ENCODE measurements at regions not wholly inside any gene's neighbourhood (a gene's known extent, or its start where the extent isn't known, plus 50 kb on each side); places are given as distances from the start of the nearest gene placed in this dataset.

GRCh38 chr1:90334137-90334536, 339.2 kb downstream of the ZNF326 start:
- no peak for TF ChIP-seq CEBPB (IDR thresholded peaks at IDR 0.05)
- TF ChIP-seq FOXS1 (CRISPR knock-in tag; IDR thresholded peaks at IDR 0.05): no peak
- no peak for TF ChIP-seq REST (IDR thresholded peaks at IDR 0.05)
- no peak for TF ChIP-seq EP300 (IDR thresholded peaks at IDR 0.05)
- no peak for TF ChIP-seq MAZ (IDR thresholded peaks at IDR 0.05; ENCODE audit: borderline replicate concordance, low read depth, low read length)
- no peak for TF ChIP-seq CHD2 (IDR thresholded peaks at IDR 0.05; ENCODE audit: low read length, partially characterized antibody)
- TF ChIP-seq MAFK (IDR thresholded peaks at IDR 0.05; ENCODE audit: partially characterized antibody): no peak
- no peak for TF ChIP-seq RARB (CRISPR knock-in tag; IDR thresholded peaks at IDR 0.05)
- no peak for TF ChIP-seq USF2 (IDR thresholded peaks at IDR 0.05)
- DNase-seq (ENCODE audit: low read depth in 1 of 2, low spot score in 1 of 2): no peak
- 41% methylated on average over 4 of the region's 5 CpGs for WGBS (ENCODE audit: missing lambda C conversion rate)
- no peaks in the 10 kb centered on the region for H3K4me1 ChIP-seq
- H3K4me3 ChIP-seq: no peak overlapping the region
- POLR2A ChIA-PET: no interaction called here
- FAIRE-seq: no peak
- no peak for ATAC-seq
- CTCF ChIA-PET: no interaction called here
- no peaks in the 10 kb centered on the region for H3K9me3 ChIP-seq
- H3K27ac ChIP-seq: no peak overlapping the region
- no peak overlapping the region for H3K4me2 ChIP-seq

GRCh38 chr1:90325168-90325567, 330.3 kb downstream of the ZNF326 start:
- TF ChIP-seq CHD2 (IDR thresholded peaks at IDR 0.05; ENCODE audit: low read length, partially characterized antibody) (no peak), TP53 (CRISPR knock-in tag; IDR thresholded peaks at IDR 0.05) (no peak), REST (IDR thresholded peaks at IDR 0.05) (no peak), CEBPB (IDR thresholded peaks at IDR 0.05) (no peak)
- Histone ChIP-seq H3K4me1 (no peaks in the 10 kb centered on the region), H3K4me3 (no peak overlapping the region), H3K4me2 (no peak overlapping the region), H3K27ac (no peak overlapping the region), H3K9me3 (no peaks in the 10 kb centered on the region)
- ChIA-PET POLR2A (no interaction called here), CTCF (interaction anchor here (0.8 kb wide), 1 partner anchor 19 kb away, joined by 3 read pairs; no protein-coding TSS in a partner anchor)
- DNase-seq (ENCODE audit: low read depth in 1 of 2, low spot score in 1 of 2): no peak
- 1% methylated on average over 3 of the region's 3 CpGs for WGBS (ENCODE audit: missing lambda C conversion rate)
- ATAC-seq: no peak
- FAIRE-seq: no peak

GRCh38 chr1:90322186-90322585, 327.3 kb downstream of the ZNF326 start:
- ATAC-seq: no peak
- no peak for FAIRE-seq
- TF ChIP-seq CHD2 (IDR thresholded peaks at IDR 0.05; ENCODE audit: low read length, partially characterized antibody) (no peak), CHD4 (IDR thresholded peaks at IDR 0.05; ENCODE audit: borderline replicate concordance) (no peak), CBX8 (IDR thresholded peaks at IDR 0.05) (no peak), CEBPB (IDR thresholded peaks at IDR 0.05) (no peak), MYC (IDR thresholded peaks at IDR 0.05; ENCODE audit: borderline replicate concordance, low read length) (no peak), JUNB (IDR thresholded peaks at IDR 0.05) (no peak), HDAC2 (IDR thresholded peaks at IDR 0.05) (no peak), HOXB13 (CRISPR knock-in tag; IDR thresholded peaks at IDR 0.05; ENCODE audit: low read depth) (no peak)
- Histone ChIP-seq H3K4me1 (no peaks in the 10 kb centered on the region), H3K4me3 (no peak overlapping the region), H3K4me2 (no peak overlapping the region), H3K27ac (no peak overlapping the region), H3K9me3 (no peaks in the 10 kb centered on the region)
- DNase-seq (ENCODE audit: low read depth in 1 of 2, low spot score in 1 of 2): no peak
- 2% methylated on average over 3 of the region's 3 CpGs for WGBS (ENCODE audit: missing lambda C conversion rate)
- ChIA-PET POLR2A (no interaction called here), CTCF (no interaction called here)
